ENCODE measurements at regions not wholly inside any gene's neighbourhood (a gene's known extent, or its start where the extent isn't known, plus 50 kb on each side); places are given as distances from the start of the nearest gene placed in this dataset.

GRCh38 chr20:60408435-60408834 lies 450.2 kb downstream of the CDH26 start:
- no peaks in the 10 kb centered on the region for H3K9me3 ChIP-seq (replicated peaks)
- intact Hi-C loops (cut with micrococcal nuclease): no loop called here

GRCh38 chr20:60410618-60411264 lies 452.5 kb downstream of the CDH26 start:
- Histone ChIP-seq H3K27ac (replicated peaks) (no peak overlapping the region), H3K36me3 (no peaks in the 10 kb centered on the region), H3K4me3 (no peak overlapping the region), H3K4me1 (no peaks in the 10 kb centered on the region), H3K9me3 (replicated peaks) (no peaks in the 10 kb centered on the region), H3K27me3 (ENCODE audit: low read depth) (no peaks in the 10 kb centered on the region)
- no peak for TF ChIP-seq CTCF (IDR thresholded peaks at IDR 0.05; ENCODE audit: borderline replicate concordance)
- no peak for DNase-seq
- intact Hi-C loops (cut with micrococcal nuclease): no loop called here

More at GRCh38 chr20:60408435-60408834, 450.2 kb downstream of the CDH26 start:
- Histone ChIP-seq H3K36me3 (no peaks in the 10 kb centered on the region), H3K4me1 (no peaks in the 10 kb centered on the region), H3K27ac (replicated peaks) (no peak overlapping the region), H3K4me3 (no peak overlapping the region), H3K27me3 (ENCODE audit: low read depth) (no peaks in the 10 kb centered on the region)
- no peak for DNase-seq
- no peak for TF ChIP-seq CTCF (IDR thresholded peaks at IDR 0.05; ENCODE audit: borderline replicate concordance)

GRCh38 chr20:60411813-60412212 lies 453.6 kb downstream of the CDH26 start:
- Histone ChIP-seq H3K36me3 (no peaks in the 10 kb centered on the region), H3K4me1 (no peaks in the 10 kb centered on the region), H3K9me3 (replicated peaks) (no peaks in the 10 kb centered on the region), H3K4me3 (no peak overlapping the region), H3K27me3 (ENCODE audit: low read depth) (no peaks in the 10 kb centered on the region), H3K27ac (replicated peaks) (no peak overlapping the region)
- DNase-seq: no peak
- intact Hi-C loops (cut with micrococcal nuclease): no loop called here
- no peak for TF ChIP-seq CTCF (IDR thresholded peaks at IDR 0.05; ENCODE audit: borderline replicate concordance)

- H3K4me1 ChIP-seq: no peaks in the 10 kb centered on the region
- H3K36me3 ChIP-seq: no peaks in the 10 kb centered on the region
- no peak overlapping the region for H3K4me3 ChIP-seq
- no peak for TF ChIP-seq CTCF (IDR thresholded peaks at IDR 0.05; ENCODE audit: borderline replicate concordance)
- intact Hi-C loops (cut with micrococcal nuclease): no loop called here
- no peak overlapping the region for H3K27ac ChIP-seq (replicated peaks)
- no peaks in the 10 kb centered on the region for H3K27me3 ChIP-seq (ENCODE audit: low read depth)
- DNase-seq: no peak
- H3K9me3 ChIP-seq (replicated peaks): no peaks in the 10 kb centered on the region
These were observed 462.5 kb downstream of the CDH26 start for GRCh38 chr20:60420676-60421229.

GRCh38 chr20:60422848-60423247 lies 464.6 kb downstream of the CDH26 start:
- Histone ChIP-seq H3K4me3 (no peak overlapping the region), H3K27ac (replicated peaks) (no peak overlapping the region), H3K36me3 (no peaks in the 10 kb centered on the region), H3K27me3 (ENCODE audit: low read depth) (peaks cover 6% of the 10 kb centered on the region), H3K4me1 (no peaks in the 10 kb centered on the region), H3K9me3 (replicated peaks) (no peaks in the 10 kb centered on the region)
- no peak for TF ChIP-seq CTCF (IDR thresholded peaks at IDR 0.05; ENCODE audit: borderline replicate concordance)
- intact Hi-C loops (cut with micrococcal nuclease): no loop called here
- DNase-seq: no peak
